Heart left ventricle (tissue), 16 donors: ENCODE measurements at regions not wholly inside any gene's neighbourhood (a gene's known extent, or its start where the extent isn't known, plus 50 kb on each side); places are given as distances from the start of the nearest gene placed in this dataset.

Experiments used
- ATAC-seq, 4 donors: fragments of 200-7000 bp; cut with Tn5 transposase; one replicate each; pipeline ENCODE4 v1.9.1; 2020 to 2022; ENCODE audit warnings: moderate library complexity in 4 of 4, mild to moderate bottlenecking in 3 of 4, moderate number of reproducible peaks in 1 of 4
- DNase-seq, 5 donors: peaks; one replicate each; pipeline ENCODE4 v3.0.0-alpha.2; 2020
- H3K27ac ChIP-seq, 12 donors: fragments of 200-600 bp; sonication (generic) in 4 of 12; one replicate each; pipeline versions ENCODE4 v1.5.0 to v1.8.0; 2016 to 2022; ENCODE audit warnings: mild to moderate bottlenecking in 2 of 12
- H3K27me3 ChIP-seq, 9 donors: fragments of 200-600 bp; sonication (generic) in 2 of 9; one replicate each; pipeline versions ENCODE4 v1.5.1 to v1.8.0; 2016 to 2022; ENCODE audit warnings: mild to moderate bottlenecking in 3 of 9
- H3K36me3 ChIP-seq, 9 donors: fragments of 200-600 bp; sonication (generic) in 2 of 9; one replicate each; pipeline versions ENCODE4 v1.5.0 to v1.8.0; 2018 to 2022; ENCODE audit warnings: mild to moderate bottlenecking in 2 of 9
- H3K4me1 ChIP-seq, 12 donors: fragments of 200-600 bp; sonication (generic) in 4 of 12; one replicate each; pipeline versions ENCODE4 v1.5.0 to v1.8.0; 2016 to 2022; ENCODE audit warnings: mild to moderate bottlenecking in 3 of 12
- H3K4me3 ChIP-seq, 12 donors: fragments of 200-600 bp; sonication (generic) in 4 of 12; one replicate each; pipeline versions ENCODE4 v1.5.0 to v1.8.0; 2017 to 2022; ENCODE audit warnings: mild to moderate bottlenecking in 9 of 12, moderate library complexity in 4 of 12
- H3K9me3 ChIP-seq, 12 donors: fragments of 200-600 bp; sonication (generic) in 4 of 12; one replicate each; pipeline versions ENCODE4 v1.5.0 to v1.8.0; 2016 to 2022; ENCODE audit warnings: mild to moderate bottlenecking in 1 of 12
- CTCF ChIP-seq, 12 donors: fragments of 200-600 bp; sonication (generic) in 4 of 12; IDR thresholded peaks; one replicate each; pipeline versions ENCODE4 v1.5.0 to v1.8.0; 2018 to 2022; ENCODE audit warnings: antibody characterized with exemption in 12 of 12, mild to moderate bottlenecking in 5 of 12
- POLR2A ChIP-seq, 2 donors: fragments of 450-650 bp; IDR thresholded peaks; one replicate each; pipeline ENCODE4 v1.6.1; 2017; ENCODE audit warnings: antibody characterized with exemption in 2 of 2, mild to moderate bottlenecking in 2 of 2, moderate library complexity in 2 of 2
- WGBS, 4 donors: extraction: QIAGEN DNeasy Blood & Tissue Kit in 2 of 4; methylation state at CpG; one replicate each; pipeline versions ENCODE4 v1.1.5 to v1.1.7; 2013 to 2018; 5-methylcytosine and 5-hydroxymethylcytosine counted together
- intact Hi-C, 10 donors: fragments of 100-400 bp; cut with DNase I; formaldehyde crosslinking; loops; one replicate each; pipeline versions ENCODE4 v1.11.1 to v1.14.2; 2022
- donor health status: ischemic (EF 13 %, LVEDD 7.1; RV severe dilation, severe dysfunction).
- donor health status: healthy with polysubstance abuse.
- donor health status: DM: no; HTN: yes; CAD: no.
- donor health status: DM: no; HTN: no; CAD: no.
- donor health status: ischemic (EF 25% LVEDD 6.9; RV normal size, moderate dysfunction).
- donor health status: ischemic (EF 25% LVEDD 5.7; RV mildly dilated, moderate dysfunction).
- donor health status: healthy.
- donor health status: DM: yes; HTN: yes; CAD: no.
- donor health status: ischemic (EF 35%, LVEDD 5.7; RV mildly dilated, moderate dysfunction).
- donor health status: nonischemic (EF 11% LVEDD 7.7; RV severe dilation, severe dysfunction).
- donor health status: DM: yes; HTN: yes; CAD: no.
- donor health status: PGD.
- donor health status: ischemic (EF 29% LVEDD 5.4; RV normal size, mild dysfunction).
- donor health status: nonischemic (EF 23%, LVEDD 6.1; RV moderate dilation, normal function).

GRCh38 chr7:116152276-116152675 is 58.1 kb upstream of the TES start:
- intact Hi-C loops, result no loop called here
- H3K4me3 ChIP-seq, result no peak overlapping the region
- DNase-seq (no peak), ATAC-seq (no peak)
- TF ChIP-seq POLR2A (IDR thresholded peaks at IDR 0.05), result no peak
- TF ChIP-seq CTCF (IDR thresholded peaks at IDR 0.05), result no peak
- WGBS, 4 donors, result 92 to 97% (median 94%) methylated on average over 2 of the region's 2 CpGs
- peaks cover 0 to 12% (median 0%) of the 10 kb centered on the region in 12 donors for H3K4me1 ChIP-seq
- no peaks in the 10 kb centered on the region for H3K27me3 ChIP-seq
- no peaks in the 10 kb centered on the region for H3K36me3 ChIP-seq
- no peaks in the 10 kb centered on the region for H3K9me3 ChIP-seq
- no peak overlapping the region for H3K27ac ChIP-seq

DNA sequence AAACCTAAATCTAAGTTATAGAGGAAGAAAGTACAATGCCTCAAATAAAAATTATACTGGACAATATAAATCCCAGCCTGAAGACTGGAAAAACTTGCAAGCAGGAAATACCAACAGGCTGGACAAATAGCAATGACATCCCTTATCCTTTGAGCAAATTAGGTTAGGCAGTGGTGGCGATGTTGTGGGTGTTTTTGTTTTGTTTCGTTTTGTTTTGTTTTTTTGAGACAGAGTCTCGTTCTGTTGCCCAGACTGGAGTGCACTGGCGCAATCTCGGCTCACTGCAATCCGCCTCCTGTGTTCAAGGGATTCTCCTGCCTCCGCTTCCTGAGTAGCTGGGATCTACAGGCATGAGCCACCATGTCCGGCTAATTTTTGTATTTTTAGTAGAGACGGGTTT is 57.3 kb upstream of the TES start:
- H3K27ac ChIP-seq, result no peak overlapping the region
- no peaks in the 10 kb centered on the region for H3K36me3 ChIP-seq
- H3K4me3 ChIP-seq, result no peak overlapping the region
- WGBS, 4 donors, result 83 to 89% (median 87%) methylated on average over 9 of the region's 9 CpGs
- TF ChIP-seq CTCF (IDR thresholded peaks at IDR 0.05) (no peak), POLR2A (IDR thresholded peaks at IDR 0.05) (no peak)
- DNase-seq (no peak), ATAC-seq (no peak)
- H3K4me1 ChIP-seq, result peaks cover 0 to 12% (median 0%) of the 10 kb centered on the region in 12 donors
- intact Hi-C loops, result no loop called here
- no peaks in the 10 kb centered on the region for H3K9me3 ChIP-seq
- H3K27me3 ChIP-seq, result no peaks in the 10 kb centered on the region

GRCh38 chr7:116159711-116160110 is 50.6 kb upstream of the TES start:
- Histone ChIP-seq H3K4me3 (no peak overlapping the region), H3K27me3 (no peaks in the 10 kb centered on the region), H3K36me3 (no peaks in the 10 kb centered on the region), H3K4me1 (peaks cover 0 to 8% (median 0%) of the 10 kb centered on the region in 12 donors), H3K27ac (no peak overlapping the region), H3K9me3 (no peaks in the 10 kb centered on the region)
- DNase-seq (no peak), ATAC-seq (no peak)
- intact Hi-C loops, result no loop called here
- TF ChIP-seq POLR2A (IDR thresholded peaks at IDR 0.05) (no peak), CTCF (IDR thresholded peaks at IDR 0.05) (no peak)
- 91 to 95% (median 93%) methylated on average over 4 of the region's 4 CpGs for WGBS, 4 donors
